ENCODE measurements at regions not wholly inside any gene's neighbourhood (a gene's known extent, or its start where the extent isn't known, plus 50 kb on each side); places are given as distances from the start of the nearest gene placed in this dataset.
"Not testable (repeated sequence)": the region's sequence is repeated elsewhere in the genome, so short reads cannot be mapped to it uniquely, and the experiment has no call there.

DNA sequence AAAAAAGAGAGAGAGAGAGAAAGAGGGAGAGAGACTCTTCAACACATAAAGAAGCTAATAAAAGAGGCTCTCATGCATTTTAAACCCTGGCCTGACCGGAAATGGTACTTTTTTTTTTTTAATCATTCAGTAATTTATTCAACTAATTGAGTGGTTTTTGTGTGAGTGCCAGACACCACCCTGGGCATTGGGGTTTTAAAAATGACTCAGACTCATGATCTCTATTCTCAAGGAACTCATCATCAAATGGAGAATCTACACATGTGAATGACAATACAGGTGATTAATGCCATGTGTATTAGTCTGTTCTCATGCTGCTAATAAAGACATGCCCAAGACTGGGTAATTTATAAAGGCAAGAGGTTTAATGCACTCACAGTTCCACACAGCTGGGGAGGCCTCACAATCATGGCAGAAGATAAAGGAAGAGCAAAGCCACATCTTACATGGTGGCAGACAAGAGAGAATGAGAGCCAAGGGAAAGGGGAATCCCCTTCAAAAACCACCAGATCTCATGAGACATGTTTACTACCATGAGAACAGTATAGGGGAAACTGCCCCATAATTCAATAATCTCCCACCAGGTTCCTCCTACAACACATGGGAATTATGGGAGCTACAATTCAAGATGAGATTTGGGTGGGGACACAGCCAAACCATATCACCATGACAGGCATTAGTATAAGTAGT lies 158.5 kb upstream of the AUTS2 start:
- DNase-seq (ENCODE audit: low spot score) = no peak

- DNase-seq (ENCODE audit: low spot score) = no peak
Measured at GRCh38 chr7:69440976-69441375, 157.3 kb upstream of the AUTS2 start.

DNA sequence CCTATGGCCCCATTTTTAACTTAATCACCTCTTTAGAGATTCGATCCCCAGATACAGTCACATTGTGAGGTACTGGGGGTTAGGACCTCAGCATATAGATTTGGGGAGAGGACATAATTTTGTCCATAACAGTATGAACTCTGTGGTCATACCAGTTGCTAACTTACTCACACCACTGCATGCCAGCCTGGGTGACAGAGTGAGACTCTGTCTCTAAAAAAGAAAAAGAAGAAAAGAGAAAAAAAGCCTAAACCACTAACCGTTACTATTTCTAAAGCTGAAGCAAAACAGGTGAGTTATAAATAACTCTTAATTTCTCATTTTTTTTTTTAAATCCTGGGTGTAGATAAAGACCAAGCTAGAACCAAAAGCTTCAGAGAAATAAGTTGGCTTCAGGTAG lies 155.1 kb upstream of the AUTS2 start:
- DNase-seq (ENCODE audit: low spot score) = no peak

GRCh38 chr7:69445541-69445940 lies 152.7 kb upstream of the AUTS2 start:
- no peak for DNase-seq (ENCODE audit: low spot score)

DNA sequence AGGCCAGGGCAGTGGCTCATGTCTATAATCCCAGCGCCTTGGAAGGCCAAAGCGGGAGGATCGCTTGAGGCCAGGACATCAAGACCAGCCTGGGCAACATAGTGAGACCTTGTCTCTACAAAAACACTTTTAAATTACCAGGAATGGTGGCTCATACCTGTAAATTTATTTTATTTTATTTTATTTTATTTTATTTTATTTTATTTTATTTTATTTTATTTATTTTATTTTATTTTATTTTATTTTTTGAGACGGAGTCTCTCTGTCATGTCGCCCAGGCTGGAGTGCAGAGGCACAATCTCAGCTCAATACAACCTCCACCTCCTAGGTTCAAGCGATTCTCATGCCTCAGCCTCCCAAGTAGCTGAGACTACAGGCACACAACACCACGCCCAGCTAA lies 152.1 kb upstream of the AUTS2 start:
- DNase-seq (ENCODE audit: low spot score) = not testable (repeated sequence)

DNA sequence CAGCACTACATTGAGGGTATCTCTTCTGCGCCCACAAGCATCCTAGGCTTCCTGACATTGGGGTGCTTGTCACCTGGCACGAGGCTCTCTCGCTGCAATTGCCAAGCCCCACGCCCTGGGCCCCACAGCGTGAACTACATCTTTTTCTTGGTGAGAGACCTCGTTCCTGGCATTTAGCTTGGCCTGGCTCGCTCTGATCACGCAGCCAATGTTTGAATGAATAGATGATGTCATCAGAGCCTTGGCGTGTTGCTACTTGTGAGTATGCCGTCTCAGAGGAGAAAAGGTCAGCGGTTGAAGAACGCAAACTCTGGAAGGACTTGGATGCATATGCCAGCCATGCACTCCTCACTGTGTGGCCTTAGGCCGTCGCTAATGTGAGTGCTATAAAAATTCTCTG lies 150.2 kb upstream of the AUTS2 start:
- no peak for DNase-seq (ENCODE audit: low spot score)

DNA sequence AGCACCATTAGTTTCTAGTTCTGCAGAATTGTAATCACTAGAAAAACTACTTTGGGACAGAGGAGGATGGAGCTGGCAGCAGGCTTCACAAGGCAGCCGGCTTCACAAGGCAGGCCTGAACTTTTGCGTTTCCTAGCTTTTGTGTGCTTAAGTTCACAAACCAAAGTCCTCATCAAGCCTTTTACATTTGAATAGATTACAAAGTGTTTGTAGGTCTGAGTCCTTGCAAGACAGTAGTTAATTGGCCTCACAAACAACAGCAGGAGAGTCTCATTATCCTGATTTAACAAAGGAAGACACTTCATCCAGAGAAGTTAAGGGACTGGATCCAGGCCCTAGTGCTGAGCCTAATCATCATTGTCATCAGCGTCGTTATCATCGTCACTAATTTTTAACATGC lies 147.8 kb upstream of the AUTS2 start:
- DNase-seq (ENCODE audit: low spot score) = no peak

- DNase-seq (ENCODE audit: low spot score) = no peak
Measured at GRCh38 chr7:69451715-69452114, 146.6 kb upstream of the AUTS2 start.

DNA sequence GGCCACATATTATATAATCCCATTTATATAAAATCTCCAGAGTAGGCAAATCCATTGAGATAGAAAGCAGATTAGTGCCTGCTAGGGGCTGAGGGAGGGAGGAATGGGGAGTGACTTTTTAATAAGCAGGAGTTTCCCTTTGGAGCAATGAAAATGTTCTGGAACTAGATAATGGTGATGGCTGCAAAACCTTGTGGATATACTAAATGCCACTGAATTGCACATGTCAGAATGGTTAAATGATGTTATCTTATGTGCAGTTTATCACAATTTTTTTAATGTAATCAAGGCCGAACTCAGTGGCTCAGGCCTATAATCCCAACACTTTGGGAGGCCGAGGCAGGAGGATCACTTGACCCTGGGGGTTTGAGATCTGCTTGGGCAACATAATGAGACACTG lies 145.5 kb upstream of the AUTS2 start:
- no peak for DNase-seq (ENCODE audit: low spot score)

- DNase-seq (ENCODE audit: low spot score) = no peak
Measured at GRCh38 chr7:69457595-69458504, 140.4 kb upstream of the AUTS2 start.

DNA sequence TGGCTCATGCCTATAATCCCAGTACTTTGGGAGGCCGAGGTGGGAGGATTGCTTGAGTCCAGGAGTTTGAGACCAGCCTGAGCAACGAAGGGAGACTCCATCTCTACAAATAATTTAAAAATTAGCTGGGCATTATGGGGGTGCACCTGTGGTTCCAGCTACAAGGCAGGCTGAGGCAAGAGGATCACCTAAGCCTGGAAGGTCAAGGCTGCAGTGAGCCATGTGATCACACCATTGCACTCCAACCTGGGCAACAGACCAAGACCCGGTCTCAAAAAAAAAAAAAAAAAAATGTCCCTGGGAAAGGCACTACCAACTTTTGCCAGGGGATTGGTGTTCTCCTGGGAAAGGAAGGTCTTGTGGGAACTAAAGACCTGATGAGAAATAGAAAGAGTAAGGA lies 134.2 kb upstream of the AUTS2 start:
- DNase-seq (ENCODE audit: low spot score) = no peak

GRCh38 chr7:69465262-69465661 lies 133.0 kb upstream of the AUTS2 start:
- no peak for DNase-seq (ENCODE audit: low spot score)

GRCh38 chr7:69467826-69468225 lies 130.4 kb upstream of the AUTS2 start:
- DNase-seq (ENCODE audit: low spot score) = no peak

DNA sequence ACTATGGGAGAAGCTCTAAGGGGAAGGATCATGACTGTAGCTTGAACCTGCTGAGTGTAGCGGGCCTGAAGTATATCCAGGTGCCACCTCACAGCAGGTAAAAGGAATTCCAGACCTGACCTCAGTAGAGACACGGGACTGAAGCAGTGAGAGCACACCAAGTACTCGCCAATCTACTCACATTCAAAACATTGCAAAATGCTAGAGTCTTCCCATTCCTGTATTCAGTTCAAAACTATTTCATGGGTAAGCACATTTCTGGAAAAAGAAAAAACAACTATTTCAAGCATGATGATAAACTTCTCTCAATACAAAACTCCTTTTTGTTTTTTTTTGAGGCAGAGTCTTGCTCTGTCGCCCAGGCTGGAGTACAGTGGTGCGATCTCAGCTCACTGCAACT lies 121.9 kb upstream of the AUTS2 start:
- no peak for DNase-seq (ENCODE audit: low spot score)

DNA sequence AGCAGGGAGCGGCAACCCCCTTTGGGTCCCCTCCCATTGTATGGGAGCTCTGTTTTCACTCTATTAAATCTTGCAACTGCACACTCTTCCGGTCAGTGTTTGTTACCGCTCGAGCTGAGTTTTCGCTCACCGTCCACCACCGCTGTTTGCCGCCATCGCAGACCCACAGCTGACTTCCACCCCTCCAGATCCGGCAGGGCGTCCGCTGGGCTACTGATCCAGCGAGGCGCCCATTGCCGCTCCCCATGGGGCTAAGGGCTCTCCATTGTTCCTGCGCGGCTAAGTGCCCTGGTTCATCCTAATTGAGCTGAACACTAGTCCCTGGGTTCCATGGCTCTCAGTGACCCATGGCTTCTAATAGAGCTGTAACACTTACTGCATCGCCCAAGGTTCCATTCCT lies 115.6 kb upstream of the AUTS2 start:
- DNase-seq (ENCODE audit: low spot score) = no peak

DNA sequence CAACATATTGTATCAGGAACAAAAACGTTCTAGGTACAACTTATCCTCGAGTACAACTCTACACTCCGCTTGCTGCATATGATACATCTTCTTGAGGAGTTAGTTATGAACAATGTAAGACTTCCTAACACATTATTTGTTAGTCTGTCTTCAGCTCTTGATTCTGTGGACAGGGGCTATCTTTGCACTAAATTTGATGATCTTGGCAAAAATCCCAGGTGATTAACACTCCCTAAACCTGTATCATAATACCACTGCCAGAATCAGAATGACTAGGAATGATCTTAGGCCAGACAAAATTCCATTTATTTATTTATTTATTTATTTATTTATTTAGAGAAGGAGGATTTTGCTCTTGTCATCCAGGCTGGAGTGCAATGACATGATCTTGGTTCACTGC lies 108.7 kb upstream of the AUTS2 start:
- DNase-seq (ENCODE audit: low spot score) = no peak

GRCh38 chr7:69498671-69499070 lies 99.6 kb upstream of the AUTS2 start:
- no peak for DNase-seq (ENCODE audit: low spot score)

GRCh38 chr7:69502358-69502757 lies 95.9 kb upstream of the AUTS2 start:
- no peak for DNase-seq (ENCODE audit: low spot score)

GRCh38 chr7:69504733-69505420 lies 93.4 kb upstream of the AUTS2 start:
- DNase-seq (ENCODE audit: low spot score) = no peak

GRCh38 chr7:69508736-69509135 lies 89.5 kb upstream of the AUTS2 start:
- DNase-seq (ENCODE audit: low spot score) = no peak

GRCh38 chr7:69510114-69510513 lies 88.2 kb upstream of the AUTS2 start:
- no peak for DNase-seq (ENCODE audit: low spot score)

- DNase-seq (ENCODE audit: low spot score) = no peak
Measured at GRCh38 chr7:69515495-69516212, 82.6 kb upstream of the AUTS2 start.

All from AG08396 (cell line).